ENCODE measurements at regions not wholly inside any gene's neighbourhood (a gene's known extent, or its start where the extent isn't known, plus 50 kb on each side); places are given as distances from the start of the nearest gene placed in this dataset.

GRCh38 chr5:3329427-3329826 lies 266.2 kb upstream of the IRX1 start:
- Histone ChIP-seq H3K4me1 (no peaks in the 10 kb centered on the region), H3K9me3 (no peaks in the 10 kb centered on the region), H3K4me2 (no peak overlapping the region), H3K27ac (no peak overlapping the region), H3K4me3 (no peak overlapping the region)
- ATAC-seq (no peak), DNase-seq (ENCODE audit: low read depth in 1 of 2, low spot score in 1 of 2) (no peak), FAIRE-seq (no peak)
- CTCF ChIA-PET: no interaction called here
- WGBS (ENCODE audit: missing lambda C conversion rate): 0% methylated on average over 2 of the region's 4 CpGs
- TF ChIP-seq KDM1A (IDR thresholded peaks at IDR 0.05; ENCODE audit: low read depth): no peak
- no peak for TF ChIP-seq MAX (IDR thresholded peaks at IDR 0.05)
- no peak for TF ChIP-seq REST (IDR thresholded peaks at IDR 0.05)
- TF ChIP-seq ZNF302 (CRISPR knock-in tag; IDR thresholded peaks at IDR 0.05): no peak
- POLR2A ChIA-PET: no interaction called here

GRCh38 chr5:3326841-3327232 lies 268.8 kb upstream of the IRX1 start:
- TF ChIP-seq ATOH8 (CRISPR knock-in tag; IDR thresholded peaks at IDR 0.05; ENCODE audit: low read depth): no peak
- no peak for TF ChIP-seq HOXB13 (CRISPR knock-in tag; IDR thresholded peaks at IDR 0.05; ENCODE audit: low read depth)
- 68% methylated on average over 9 of the region's 9 CpGs for WGBS (ENCODE audit: missing lambda C conversion rate)
- peaks cover 10% of the 10 kb centered on the region; the same call in 2 of the 3 replicates for H3K9me3 ChIP-seq

GRCh38 chr5:3325972-3326840 lies 269.4 kb upstream of the IRX1 start:
- Histone ChIP-seq H3K4me1 (no peaks in the 10 kb centered on the region), H3K9me3 (peaks cover 10% of the 10 kb centered on the region; the same call in 2 of the 3 replicates), H3K27ac (no peak overlapping the region), H3K4me3 (no peak overlapping the region), H3K4me2 (no peak overlapping the region)
- POLR2A ChIA-PET: no interaction called here
- WGBS (ENCODE audit: missing lambda C conversion rate): 64% methylated on average over 36 of the region's 36 CpGs
- DNase-seq (ENCODE audit: low read depth in 1 of 2, low spot score in 1 of 2): no peak
- TF ChIP-seq RNF2 (IDR thresholded peaks at IDR 0.05; ENCODE audit: borderline replicate concordance, low read depth) (no peak), ESRRA (IDR thresholded peaks at IDR 0.05; ENCODE audit: borderline replicate concordance, low read length) (no peak), BCL3 (IDR thresholded peaks at IDR 0.05) (no peak), REST (IDR thresholded peaks at IDR 0.05) (no peak), MYC (IDR thresholded peaks at IDR 0.05; ENCODE audit: borderline replicate concordance, low read length) (no peak), HES2 (IDR thresholded peaks at IDR 0.05) (no peak), TFCP2L1 (CRISPR knock-in tag; IDR thresholded peaks at IDR 0.05) (no peak), RFX5 (IDR thresholded peaks at IDR 0.05) (no peak), RARB (CRISPR knock-in tag; IDR thresholded peaks at IDR 0.05) (no peak), ZFP36 (IDR thresholded peaks at IDR 0.05; ENCODE audit: borderline replicate concordance, partially characterized antibody) (no peak), FOXS1 (CRISPR knock-in tag; IDR thresholded peaks at IDR 0.05) (no peak), CBX8 (IDR thresholded peaks at IDR 0.05) (no peak), KDM1A (IDR thresholded peaks at IDR 0.05; ENCODE audit: low read depth) (no peak), SMC3 (IDR thresholded peaks at IDR 0.05) (no peak), KDM5A (IDR thresholded peaks at IDR 0.05) (no peak)
- FAIRE-seq: no peak
- ATAC-seq: no peak
- CTCF ChIA-PET: no interaction called here

More at GRCh38 chr5:3326841-3327232, 268.8 kb upstream of the IRX1 start:
- Histone ChIP-seq H3K27ac (no peak overlapping the region), H3K4me3 (no peak overlapping the region), H3K4me2 (no peak overlapping the region), H3K4me1 (no peaks in the 10 kb centered on the region)
- ATAC-seq: no peak
- POLR2A ChIA-PET: no interaction called here
- no peak for DNase-seq (ENCODE audit: low read depth in 1 of 2, low spot score in 1 of 2)
- CTCF ChIA-PET: no interaction called here
- FAIRE-seq: no peak

Measured in A549 (cell line).